GM21515 (cell line): ENCODE measurements at regions not wholly inside any gene's neighbourhood (a gene's known extent, or its start where the extent isn't known, plus 50 kb on each side); places are given as distances from the start of the nearest gene placed in this dataset.
"Not testable (repeated sequence)": the region's sequence is repeated elsewhere in the genome, so short reads cannot be mapped to it uniquely, and the experiment has no call there.

Source experiments
- ATAC-seq: cut with Tn5 transposase; IDR thresholded peaks from one replicate; pipeline ENCODE4 v1.9.1; 2021; ENCODE audit not compliant: unreplicated experiment

- not testable (repeated sequence) for ATAC-seq
Measured at GRCh38 chr9:17888964-17889363, 310.1 kb downstream of the SH3GL2 start.

DNA sequence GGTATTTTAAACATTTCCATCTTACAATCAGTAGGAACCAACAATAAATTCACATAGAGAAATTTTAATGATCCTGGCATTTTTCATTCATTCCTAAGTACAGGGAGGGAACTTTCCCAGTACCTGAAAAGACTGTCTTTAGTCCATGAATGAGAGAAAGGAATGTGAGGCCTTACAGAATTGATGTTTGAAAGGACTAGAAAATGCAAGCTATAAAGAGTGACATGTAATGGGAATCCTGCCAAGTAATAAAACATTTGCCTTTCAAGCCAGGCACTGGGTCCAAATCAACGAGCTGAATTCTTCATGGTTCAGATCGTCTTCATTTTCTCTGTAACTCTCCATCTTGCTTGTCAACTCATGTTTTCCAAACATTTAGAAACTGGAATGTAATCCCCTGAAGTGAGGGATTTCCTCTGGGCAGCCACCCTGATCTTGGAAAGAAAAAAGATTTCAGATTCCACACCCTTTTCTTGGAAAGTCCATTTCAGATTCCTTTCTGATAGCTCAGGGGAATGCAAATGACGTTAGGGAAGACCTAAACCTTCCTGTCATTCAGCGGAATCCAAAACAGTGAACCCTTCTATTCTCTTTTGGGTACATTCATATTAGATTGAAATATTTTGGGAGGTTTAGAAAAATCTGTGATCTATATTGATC is 315.8 kb downstream of the SH3GL2 start:
- ATAC-seq = no peak

DNA sequence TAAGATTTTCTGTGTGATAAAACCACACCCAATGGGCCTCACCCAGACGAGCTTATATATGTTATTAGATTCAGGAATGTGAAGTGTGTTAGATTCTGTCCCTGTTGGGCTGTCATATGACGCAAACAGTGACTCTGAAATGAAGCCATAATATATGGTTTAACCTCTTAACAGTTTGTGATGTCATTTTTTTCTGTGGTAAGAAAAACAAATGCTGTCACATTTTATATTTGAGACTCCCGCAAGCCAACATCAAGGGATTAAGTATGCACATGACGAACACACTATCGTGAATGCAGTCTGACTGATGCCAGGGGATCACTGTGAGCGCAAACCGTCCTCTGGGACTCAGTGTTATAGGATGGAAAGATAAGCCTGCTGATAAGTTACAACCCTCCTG is 321.7 kb downstream of the SH3GL2 start:
- ATAC-seq = no peak

DNA sequence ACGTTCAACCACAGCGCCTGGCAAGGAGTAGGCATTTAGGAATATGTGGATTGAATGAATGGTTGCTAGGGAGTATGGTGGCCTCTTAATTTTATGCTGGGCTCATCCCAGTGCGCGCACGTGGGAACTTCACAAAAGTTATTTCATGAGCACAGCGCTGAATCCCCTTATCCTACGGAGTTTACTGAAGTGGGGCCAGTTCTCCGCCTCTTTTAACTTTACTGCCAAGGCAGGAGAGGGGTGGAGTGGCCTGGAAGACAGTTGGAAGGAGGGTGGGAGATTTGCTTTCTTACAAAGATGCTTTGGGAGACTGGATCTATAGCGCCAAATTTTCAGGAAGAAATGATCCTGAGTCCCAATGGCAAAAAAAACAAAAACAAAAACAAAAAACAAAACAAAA is 326.5 kb downstream of the SH3GL2 start:
- no peak for ATAC-seq

GRCh38 chr9:17905781-17906175 is 326.9 kb downstream of the SH3GL2 start:
- no peak for ATAC-seq

DNA sequence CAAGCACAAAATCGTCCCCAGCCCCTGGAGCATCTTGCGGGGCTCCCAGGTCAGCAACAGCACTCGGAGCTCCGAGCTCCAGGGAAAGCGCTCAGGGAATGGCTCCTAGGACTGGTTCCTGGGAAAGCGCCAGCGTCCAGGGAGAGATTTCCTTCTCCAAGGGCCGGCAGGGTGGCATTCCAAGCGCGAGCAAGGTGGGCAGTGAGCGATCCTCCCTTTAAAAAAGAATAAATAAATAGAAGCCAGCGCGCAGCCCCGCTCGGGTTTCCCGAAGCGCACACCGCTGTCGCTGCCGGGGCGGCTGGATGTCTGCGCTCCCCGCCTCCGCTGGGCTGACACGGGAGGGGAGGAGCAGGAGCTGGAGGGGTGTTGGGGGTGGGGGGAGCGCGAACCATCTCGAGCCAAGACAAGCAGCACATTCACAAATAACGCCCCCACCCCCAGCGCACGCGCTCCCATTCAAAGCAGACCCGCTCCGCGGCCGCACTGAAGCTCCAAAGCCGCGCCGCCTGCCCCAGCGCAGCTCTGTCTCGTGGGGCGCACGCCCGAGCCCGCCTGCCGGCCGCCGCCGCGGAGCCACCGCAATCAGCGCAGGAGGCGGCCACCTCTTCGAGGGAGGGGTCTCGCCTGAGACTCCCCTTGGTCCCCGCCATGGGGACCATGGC is 327.4 kb downstream of the SH3GL2 start:
- no peak for ATAC-seq

GRCh38 chr9:17906841-17907778 is 328.2 kb downstream of the SH3GL2 start:
- no peak for ATAC-seq

- no peak for ATAC-seq
Measured at GRCh38 chr9:17907779-17908508, 329.1 kb downstream of the SH3GL2 start.

DNA sequence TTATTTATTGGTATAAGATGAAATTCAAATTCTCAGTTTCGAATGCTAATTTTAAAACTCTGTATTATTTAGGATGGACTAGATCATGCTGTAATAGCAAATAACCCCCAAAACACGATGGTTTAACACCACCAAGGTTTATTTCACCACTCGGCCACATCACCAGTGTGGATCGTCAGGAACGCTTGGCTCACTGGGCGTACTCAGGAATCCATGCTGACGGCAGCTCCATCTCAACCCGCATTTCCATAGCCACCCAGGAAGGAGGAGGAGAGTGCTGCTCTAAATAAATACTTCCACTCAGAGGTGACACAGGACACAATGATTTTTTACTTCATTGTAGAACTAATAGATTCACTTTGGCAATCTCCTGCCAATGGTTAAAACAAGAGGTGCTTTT is 347.4 kb downstream of the SH3GL2 start:
- ATAC-seq = no peak

GRCh38 chr9:17927616-17928015 is 348.8 kb downstream of the SH3GL2 start:
- no peak for ATAC-seq

DNA sequence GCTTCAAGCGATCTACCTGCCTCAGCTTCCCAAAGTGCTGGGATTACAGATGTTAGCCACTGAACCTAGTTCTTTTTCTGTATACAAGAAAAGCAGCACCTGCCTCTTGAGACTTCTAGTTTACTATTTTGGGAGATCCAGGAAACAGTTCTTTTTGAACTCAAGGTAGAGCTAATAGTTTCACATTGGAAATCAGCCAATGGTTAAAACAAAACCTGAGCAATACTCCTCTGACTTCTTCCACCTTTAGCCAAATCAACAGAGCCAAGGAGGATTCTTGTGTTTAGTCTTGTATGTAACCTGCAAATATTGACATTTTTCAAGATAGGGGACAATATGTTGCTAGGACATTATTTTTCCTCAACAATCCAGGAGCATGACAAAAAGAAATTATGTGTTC is 349.4 kb downstream of the SH3GL2 start:
- no peak for ATAC-seq

DNA sequence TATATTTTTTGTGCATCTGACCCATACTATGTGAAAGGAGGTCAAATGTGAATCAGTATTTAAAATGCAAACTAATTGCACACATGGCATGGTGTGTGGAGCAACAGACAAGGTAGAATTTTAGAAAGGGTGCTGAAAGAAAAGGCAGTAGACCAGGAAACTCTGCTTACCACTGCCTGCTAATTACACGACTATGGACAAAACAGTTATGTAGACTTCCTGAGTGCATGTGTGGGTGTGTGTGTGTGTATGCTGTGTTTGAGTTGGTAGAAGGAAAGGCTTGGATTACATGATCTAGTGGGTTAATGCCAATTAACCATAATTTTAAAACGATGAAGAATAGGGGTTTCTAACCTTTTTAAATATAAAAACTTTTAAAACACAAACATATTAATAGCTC is 349.9 kb downstream of the SH3GL2 start:
- ATAC-seq = no peak

DNA sequence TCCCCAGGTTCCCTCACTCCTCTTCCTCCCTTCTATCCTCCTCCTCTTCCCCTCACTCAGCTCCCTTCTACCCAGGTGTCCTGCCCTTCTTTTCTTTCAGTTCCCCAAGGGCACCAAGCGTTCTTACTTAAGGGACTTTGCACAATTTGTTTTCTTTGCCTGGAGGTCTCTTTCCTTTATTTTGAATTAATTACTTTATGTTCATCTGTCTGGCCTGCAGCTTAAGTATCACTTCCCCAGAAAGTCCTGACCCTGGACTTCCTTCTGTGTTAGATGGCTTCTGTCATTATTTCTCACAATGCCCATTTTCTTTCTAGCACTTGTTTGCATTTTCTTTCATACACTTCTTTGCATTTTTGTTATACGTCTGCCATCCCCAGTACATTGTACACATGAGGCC is 350.6 kb downstream of the SH3GL2 start:
- no peak for ATAC-seq

- ATAC-seq = no peak
Measured at GRCh38 chr9:17930071-17930470, 351.2 kb downstream of the SH3GL2 start.

- no peak for ATAC-seq
Measured at GRCh38 chr9:17936365-17936764, 357.5 kb downstream of the SH3GL2 start.

GRCh38 chr9:17938035-17938655 is 359.3 kb downstream of the SH3GL2 start:
- ATAC-seq = no peak

DNA sequence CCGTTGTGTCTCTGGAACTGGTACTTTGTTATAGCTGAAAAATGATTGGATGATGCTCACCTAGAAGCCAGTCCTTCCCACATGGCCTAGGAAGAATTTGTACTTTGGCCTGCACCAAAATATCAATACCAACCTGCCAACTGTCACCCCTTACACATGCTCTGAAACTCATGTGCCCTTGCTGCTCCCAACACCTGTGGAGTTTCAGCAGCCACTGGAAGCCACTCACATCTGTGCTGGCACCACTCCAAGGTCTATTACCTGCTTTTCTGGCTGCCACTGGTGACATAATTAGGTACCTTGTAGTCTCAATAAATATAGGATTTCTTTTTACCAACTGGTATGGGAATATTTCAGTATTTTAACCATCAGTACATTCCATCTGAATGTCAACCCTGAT is 363.6 kb downstream of the SH3GL2 start:
- no peak for ATAC-seq

- ATAC-seq = no peak
Measured at GRCh38 chr9:17955409-17955808, 376.5 kb downstream of the SH3GL2 start.

- no peak for ATAC-seq
Measured at GRCh38 chr9:17958363-17958762, 379.5 kb downstream of the SH3GL2 start.

DNA sequence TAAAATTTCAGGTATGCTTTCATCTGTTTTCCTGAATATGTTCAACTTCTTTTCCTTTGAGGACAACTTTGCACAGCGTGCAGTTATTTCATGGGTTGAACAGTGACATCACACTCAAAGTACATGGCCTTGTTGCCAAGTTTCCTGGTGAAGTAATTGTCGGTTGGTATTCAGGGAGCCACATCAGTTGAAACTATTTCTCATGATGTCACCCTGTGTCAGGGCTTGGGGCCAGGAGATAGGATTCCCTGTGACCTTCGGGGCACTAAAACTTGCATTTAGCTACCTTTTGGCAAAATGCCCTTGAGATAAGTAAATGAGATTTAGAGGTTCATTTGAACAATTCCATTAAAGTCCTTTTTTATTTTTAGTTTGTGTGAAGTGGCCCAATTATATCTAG is 383.9 kb downstream of the SH3GL2 start:
- no peak for ATAC-seq

DNA sequence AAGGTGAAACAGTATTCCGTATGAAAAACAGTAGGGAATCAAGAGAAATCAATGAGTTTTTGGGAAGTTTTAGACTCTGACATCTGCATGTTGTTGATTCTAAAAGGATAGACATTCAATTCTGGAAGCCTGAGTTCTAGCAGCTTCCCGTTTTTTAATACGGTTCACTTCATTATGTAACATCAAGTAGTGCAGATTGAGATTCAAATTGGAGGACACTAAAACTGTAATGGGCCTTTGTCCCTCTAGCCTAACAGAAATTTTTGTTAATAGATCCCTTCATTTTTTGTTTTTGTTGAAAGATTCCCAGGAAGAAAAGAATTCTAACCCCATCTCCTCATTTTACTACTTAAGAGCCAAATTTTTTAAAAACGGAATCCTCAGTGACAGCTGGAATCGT is 384.6 kb downstream of the SH3GL2 start:
- ATAC-seq = no peak
